D341Med (cell line): ENCODE measurements at regions not wholly inside any gene's neighbourhood (a gene's known extent, or its start where the extent isn't known, plus 50 kb on each side); places are given as distances from the start of the nearest gene placed in this dataset.

Source experiments
- DNase-seq: peaks from one replicate; pipeline ENCODE4 v3.0.0; 2012; ENCODE audit warnings: low spot score

DNA sequence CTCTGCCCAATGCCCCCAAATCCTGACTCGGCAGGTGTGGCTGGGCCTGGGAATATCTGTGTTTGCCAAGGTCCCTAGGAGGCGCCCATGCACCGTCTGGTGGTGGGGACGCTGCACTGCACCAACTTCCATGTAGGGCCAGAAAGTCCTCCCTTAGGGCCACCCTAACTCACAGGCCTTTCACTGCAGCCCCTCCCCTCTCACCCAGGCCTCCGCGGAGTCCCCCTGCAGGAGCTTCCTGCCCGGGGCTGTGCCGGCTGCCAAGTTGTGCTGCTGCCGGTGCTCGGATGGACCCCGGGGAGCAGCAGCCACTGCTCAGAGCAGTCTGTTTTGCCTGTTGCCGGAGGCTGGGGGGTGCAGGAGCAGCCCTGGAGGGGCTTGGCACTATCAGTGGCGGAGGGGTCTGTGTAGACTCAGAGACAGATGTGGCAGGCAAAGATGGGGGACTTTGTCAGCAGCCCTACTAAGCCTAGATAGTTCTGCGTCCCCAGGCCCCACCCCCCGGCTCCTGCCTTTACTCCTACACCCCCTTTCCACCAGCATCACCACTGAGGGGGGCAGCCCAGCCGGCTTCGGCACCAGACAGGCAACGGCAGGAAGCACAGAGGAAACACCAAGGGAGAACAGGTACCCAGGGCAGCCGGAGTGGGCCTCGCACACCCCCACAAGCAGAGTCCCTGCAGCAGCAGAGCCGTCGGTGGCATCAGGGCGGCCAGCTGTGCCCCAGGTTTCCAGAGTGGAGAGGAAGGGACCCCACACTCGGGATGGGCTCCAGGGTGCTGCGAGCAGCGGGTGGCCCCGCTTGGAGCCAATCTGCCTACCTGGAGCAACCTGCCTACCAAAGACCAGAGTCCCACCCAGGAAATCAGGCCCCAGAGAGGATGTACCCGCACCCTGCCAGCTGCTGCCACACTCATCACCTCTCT, 124.3 kb downstream of the TRIM29 start:
- peak; percentile 86 for DNase-seq

DNA sequence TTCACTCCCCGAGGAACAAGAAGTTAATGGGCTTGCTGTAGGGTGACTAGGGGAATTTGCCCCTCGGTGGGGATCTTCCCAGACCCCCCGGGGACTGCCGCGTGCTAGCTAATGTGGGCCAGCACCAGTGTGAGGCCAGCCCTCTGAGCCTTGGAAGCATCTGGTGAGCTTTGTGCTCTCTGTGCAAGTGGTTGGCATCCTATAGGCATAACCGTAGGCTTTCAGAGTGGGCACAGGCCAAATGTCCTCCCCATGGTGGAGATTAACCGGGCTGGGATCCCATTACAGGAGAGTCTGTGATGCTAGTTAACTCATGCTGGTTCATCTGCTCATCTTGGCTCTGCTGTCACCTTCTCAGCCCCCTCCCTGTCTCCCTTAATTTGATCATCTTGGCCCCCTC, 125.7 kb downstream of the TRIM29 start:
- DNase-seq = no peak

DNA sequence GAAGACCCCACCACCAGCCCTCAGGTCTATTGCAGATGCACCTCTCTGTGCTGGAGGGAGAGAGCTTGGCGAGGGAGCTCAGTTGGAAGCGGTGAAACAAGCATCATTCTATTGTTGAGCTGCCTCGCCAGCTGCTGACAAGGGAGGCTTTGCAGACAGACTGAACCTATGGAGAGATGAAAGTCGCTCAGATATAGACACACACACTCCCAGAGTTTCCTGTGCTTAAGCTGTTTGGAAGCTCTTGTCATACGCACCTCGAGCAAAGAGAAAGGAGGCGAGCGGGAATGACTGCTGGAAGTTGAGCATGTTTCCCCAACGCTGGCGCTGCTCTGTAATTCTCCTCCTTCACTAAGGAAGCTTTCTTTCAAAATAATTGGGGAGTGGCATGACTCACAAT, 126.1 kb downstream of the TRIM29 start:
- no peak for DNase-seq

DNA sequence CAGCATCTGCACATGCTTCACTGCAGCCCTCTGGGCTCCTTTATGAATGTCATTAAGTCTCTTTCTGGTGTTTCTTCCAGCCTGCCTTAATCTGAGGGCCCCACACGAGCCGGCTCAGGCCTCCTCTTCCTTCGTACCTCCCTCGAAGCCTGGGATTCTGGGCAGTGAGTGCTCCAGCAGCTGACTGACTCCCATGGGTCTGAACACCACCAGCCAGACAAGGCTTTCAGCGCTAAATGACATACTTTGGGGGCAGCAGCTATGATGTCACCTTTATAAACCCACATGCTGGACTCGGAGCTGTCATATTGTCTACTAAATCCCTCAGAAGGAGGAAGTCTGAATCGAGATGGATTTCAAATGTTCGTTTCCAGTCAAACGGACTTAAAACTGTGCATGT, 127.1 kb downstream of the TRIM29 start:
- no peak for DNase-seq

DNA sequence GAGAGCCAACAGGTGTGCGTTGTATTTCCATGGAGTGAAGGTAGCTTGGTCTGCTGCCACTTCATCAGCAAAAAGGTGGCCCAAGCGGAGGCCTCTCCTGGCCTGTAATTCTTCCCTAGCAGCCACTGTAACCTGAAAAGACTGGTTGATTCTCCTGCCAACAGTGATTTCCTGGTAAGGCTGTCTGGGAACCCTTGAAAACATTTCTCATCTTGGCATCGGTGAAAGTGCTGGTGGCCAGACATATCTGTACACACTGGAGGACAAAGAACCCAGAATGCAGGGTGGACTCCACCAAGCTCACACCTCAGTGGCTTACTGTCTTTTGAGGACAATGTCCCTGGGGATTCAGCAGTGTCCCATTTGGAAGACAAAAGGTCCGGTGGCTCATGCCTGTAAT, 128.0 kb downstream of the TRIM29 start:
- DNase-seq = no peak

DNA sequence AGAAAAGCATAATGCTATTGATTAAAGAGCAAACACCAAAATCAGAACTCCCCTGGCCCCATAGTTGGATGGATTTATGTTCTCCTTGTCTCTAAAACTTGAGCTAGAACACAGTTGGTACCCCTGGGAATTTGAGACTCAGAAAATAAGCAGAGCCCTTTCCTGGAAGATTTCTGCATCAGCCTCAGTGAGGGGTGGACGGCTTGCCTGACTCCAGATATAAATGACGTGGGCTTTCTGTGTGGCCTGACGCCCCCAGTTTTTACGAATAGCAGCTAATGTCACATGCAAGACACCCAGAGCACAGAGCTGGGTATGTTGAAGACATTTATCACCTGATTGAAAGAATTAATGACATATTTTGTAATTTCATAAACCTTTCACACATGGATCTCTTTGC, 130.8 kb downstream of the TRIM29 start:
- DNase-seq = no peak

DNA sequence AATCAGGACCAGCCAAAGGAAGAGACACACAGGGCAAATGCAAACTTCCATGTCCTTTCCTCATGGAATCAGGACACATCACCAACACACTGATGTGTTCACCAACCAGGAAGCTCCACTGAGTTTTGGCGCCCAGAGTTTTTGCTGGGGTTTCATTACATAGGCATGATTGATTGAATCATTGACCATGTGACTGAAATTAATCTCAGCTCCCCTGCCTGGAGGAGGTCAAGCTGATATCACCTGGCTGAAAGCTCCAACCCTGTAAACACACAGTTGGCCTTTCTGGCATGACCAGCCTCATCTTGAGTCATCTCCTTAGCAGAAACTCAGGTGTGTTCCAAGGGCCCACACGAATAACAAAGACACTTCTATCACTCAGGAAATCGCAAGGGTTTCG, 133.2 kb downstream of the TRIM29 start:
- no peak for DNase-seq

DNA sequence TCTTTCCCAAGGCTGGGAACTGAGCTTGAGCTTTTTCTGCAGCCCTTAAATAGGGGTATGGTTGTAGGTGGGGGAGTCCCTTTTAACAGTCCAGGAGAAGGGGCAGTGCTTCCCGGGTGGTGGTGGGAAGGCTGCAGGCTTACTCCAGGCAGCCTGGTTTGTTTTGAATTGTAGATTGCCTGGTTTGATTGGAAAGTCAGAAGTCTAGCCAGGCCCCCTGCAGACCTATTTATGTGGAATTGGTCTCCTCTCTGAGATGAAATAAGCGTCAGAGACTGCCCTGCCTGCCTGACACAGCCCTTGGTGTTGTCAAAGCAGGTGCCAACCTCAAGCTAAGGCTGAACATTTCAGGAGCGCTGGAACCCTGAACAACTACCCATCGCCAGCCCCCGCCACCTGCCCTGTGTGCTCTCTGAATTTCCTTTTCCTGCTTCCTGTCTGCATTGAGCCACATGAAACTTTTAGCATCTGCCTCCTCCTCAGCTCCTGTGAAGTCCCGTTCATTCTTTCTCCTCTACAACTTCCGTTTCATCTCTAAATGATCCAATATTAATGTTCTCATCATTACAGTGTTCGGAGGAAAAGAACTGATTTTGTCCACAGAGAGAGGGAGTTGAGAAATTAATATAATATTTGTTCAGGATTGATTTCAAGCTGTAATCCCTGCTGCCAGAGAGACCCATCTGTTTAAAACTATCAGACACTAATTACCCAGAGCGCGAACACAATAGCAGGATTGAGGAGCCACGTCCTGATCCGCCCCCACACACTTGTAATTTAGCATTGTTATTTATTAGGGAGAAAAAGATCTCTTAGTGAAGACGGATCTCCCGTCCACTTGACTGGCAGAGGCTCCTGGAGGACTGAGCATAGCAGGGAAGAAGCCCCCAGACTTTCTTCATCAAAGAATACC, 136.5 kb downstream of the TRIM29 start:
- DNase-seq = peak; percentile 66

DNA sequence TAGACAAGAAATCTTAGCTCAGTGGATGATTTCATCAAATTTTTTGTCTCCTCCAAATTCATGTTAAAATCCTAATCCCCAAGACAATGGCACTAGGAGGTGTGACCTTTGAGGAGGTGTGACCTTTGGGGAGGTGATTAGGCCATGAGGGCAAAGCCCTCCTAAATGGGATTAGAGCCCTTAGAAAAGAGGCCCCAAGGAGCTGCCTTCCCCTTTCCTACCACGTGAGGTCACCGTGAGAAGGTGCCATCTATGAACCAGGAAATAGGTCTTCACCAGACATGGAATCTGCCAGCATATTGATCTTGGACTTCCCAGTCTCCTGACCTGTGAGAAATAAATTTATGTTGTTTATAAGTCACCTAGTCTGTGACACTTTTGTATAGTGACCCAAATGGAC, 138.7 kb downstream of the TRIM29 start:
- no peak for DNase-seq

DNA sequence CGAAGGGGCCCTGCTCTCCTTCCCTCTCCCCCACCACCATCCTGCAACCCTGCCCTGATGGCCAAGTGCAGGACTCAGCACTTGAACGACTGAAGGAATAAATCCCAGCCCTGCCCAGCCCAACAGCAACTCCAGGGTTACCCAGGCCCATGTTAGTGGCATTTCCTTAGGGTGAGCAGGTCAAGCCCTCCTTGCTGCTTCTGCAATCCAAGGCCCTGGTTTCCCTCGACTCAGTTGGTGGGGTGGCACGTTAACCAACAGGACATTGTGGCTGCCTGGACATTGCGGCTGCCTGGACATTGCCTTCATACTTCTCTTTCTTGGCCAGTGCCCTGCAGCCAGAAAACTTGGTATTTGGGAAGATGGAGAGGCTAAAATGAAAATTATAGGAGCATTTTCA, 141.4 kb downstream of the TRIM29 start:
- no peak for DNase-seq

DNA sequence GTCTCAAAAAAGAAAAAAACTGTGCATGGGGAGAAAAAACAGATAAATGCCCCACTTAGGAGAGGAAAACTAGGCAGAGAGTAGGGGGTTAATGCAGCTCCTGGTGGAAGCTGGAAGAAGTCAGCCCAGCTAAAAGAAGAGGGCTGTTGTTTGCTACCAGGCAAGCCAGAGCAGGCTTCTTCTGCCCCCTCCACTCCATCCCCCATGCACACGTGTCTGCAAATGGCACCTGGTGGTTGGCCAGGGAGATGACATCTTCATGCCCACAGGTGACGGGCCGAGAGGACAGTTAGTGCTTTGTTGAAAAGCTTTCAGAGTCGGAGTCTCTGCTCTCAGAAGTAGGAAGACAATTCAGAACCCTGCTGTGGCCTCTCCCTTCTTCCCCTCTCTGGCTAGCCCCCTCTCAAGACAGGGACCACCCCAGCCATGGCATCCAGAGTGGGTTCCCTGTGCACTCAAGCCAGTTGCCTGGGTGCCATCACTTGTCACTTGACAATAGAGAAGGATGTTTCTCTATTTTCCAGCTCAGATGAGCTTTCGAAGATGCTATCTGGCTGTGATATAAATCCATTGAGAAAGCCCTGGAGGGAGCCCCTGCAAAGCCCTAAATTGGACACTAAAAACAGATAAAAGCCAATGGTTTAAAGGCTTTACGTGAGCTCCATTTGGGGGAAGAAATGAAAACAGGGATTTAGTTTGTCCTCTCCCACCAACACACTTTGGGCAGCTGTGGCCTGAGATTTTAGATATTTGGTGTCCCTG, 142.0 kb downstream of the TRIM29 start:
- DNase-seq = no peak

DNA sequence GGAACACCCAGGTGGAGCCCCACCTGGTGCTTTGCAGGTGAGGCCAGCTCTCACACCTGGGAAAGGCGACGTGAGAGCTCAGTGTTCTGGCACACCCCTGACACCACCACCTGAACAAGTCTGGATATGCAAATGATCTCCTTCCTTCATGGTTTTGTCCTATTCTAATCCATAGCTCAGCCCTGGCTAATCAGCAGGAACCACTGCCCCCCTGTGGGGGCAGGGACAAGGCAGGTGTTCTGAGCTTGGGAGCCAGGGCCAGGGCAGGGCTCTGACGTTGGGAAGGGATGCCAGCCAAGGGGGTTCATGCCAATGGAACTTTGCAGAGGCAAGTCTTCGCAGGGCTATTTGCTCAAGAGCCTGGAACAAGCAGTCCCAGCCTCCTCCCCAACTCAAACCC, 144.2 kb downstream of the TRIM29 start:
- DNase-seq = peak; percentile 49

DNA sequence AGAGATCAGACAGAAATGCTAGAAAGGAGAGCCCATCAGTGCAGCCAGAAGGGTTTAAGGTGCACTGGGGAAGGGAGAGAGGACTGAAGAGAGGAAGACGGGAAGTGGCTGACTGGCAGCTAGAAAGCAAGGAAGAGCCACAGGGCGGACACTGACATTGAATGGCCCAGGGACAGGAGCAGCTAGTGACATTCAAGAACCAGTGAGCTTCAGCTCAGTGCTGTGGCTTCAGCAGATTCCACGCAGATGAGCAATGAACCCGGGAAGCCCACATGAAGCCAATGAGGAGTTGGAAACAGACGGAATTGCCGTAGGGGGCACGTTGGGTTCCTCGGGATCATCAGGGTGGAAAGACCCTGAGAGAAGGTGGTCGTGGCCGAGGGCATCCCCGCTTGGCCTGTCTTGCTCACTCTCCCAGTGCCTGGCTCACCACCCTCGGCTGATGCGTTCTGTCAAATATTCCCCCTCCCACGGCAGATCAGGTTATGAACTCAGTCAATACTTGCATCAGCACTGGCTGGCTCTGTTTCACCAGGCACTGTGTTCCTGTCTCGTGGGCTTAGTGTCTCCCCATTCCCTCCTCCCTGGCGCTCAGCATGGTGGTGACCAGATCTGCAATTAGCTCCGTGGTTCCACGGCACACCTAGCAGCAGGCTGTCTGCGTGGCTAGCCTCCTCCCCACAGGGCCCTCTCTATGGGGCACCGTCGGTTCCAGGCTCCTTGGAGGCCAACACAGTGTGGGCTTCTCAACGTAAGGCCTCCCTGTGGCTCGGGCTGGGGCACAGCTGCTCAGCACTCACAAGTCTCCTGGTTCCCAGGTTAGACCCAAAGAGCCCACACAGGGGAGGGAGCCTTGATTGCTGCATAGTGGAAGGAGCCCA, 145.5 kb downstream of the TRIM29 start:
- DNase-seq = no peak

DNA sequence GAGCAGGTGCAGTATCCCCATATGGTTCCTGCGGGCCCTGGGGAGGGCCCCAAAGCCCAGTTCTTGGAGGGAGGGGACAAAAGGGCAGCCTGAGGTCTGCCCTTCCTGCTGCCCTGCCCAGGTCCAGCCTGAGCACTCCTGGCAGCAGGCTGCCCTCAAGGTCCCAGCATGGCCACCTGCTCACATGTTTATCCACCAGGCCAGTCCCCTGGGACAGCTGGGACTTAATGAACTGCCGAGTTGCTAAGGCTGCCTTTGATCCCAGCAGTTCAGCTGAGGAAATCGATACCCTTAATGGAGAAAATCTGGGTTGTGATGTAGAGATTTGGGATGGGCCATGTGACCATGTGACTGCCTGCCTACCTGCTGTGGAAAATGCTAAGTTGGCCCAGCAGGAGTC, 146.2 kb downstream of the TRIM29 start:
- DNase-seq = no peak

DNA sequence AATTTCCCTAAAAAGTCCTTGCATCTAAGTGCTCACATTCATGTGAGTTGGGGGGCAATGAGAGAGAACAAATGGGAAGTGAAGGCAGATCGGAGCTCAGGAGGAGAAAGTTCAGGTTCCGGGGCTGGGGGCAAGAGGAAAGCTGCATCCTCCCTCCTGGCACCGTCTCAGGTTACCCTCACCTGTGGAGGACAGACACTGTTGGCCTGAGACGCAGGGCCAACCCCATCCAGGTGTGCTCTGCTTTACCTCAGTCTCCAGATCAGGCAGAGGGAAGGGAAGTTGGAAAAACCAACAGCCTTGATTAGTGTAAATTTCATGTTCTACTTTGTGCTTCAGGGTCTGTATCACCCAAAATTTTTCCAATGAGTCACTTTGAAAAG, 146.9 kb downstream of the TRIM29 start:
- DNase-seq = no peak

DNA sequence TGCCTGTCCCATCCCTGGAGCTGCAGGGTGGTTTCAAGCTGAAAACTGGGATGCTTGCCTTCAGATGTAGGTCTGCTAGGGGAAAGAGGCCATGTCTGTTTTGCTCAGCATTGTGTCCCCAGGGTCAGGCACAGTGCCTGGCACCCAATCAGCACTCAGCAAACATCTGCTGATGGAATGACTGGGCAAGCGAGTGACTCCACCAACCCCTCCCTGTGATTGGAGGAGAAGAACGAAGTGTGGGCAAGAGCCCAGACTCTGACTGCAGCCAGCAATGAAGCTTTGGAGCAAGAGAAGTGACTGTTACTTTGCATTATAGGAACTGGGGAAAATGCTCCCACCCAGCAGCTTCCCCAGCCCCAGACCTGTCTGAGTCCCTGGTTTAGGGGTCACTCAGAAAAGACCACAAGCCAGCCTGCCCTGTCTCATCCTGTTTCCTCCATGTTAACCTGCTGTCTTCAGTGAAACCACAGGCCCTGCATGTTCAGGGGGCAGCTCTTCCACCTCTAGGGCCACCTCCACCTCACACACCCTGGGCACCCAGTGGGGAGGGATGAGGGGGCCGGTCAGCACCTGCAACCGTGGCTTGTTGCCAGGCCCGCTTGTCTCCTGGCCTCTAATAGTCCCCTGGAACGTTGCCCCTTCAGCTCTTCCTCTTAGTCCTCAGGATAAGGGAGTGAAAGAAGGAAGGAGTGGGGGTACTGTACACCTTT, 147.4 kb downstream of the TRIM29 start:
- no peak for DNase-seq

DNA sequence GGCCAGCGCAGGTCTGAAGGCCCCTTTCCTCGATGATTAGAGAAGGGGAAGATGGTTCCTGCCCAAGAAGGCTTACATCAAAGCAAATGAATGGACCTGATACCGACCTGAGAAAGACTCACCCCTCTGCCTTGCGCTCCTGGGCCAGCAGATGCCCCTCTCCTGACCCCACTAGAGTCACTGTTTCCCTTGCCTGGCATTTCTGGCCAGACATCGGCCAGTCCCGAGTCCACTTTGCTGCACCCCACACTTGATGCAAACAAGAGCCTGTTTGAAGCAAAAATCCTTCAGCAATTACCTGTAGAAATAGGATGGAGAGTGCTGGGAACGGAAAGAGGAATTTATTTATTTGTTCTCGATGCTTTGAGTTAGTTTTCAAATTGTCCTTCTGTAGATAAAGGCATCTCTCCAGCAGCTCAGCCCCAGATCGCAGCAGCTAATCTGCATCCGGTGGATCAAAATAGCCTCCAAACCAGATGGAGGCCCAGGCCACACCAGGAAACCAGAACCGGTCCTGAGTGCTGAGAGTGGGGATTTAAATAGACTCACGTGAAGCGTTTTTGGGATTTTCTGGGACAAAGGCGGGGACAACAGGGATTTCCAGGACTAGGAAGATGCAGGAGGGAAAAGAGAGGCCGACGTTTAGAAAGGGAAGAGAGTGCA, 148.6 kb downstream of the TRIM29 start:
- DNase-seq = no peak

DNA sequence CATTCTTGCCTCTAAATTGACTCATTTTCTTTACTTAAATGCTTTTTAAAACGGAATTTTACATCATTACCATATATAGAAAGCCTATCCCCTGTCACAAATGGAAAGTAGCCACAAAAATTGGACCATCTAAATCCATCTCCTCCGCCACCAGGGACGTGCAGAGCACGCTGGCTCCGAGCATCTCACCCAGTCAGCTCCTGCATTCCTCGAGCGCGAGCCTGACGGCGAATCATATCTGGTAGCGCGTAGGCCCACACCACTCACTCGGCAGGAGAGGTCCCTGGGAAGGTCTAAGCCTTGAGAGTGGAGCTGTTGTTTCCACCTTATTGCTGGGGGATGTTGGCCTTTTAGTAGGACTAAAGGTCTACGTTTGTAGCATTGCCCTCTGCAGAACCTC, 152.4 kb downstream of the TRIM29 start:
- no peak for DNase-seq

DNA sequence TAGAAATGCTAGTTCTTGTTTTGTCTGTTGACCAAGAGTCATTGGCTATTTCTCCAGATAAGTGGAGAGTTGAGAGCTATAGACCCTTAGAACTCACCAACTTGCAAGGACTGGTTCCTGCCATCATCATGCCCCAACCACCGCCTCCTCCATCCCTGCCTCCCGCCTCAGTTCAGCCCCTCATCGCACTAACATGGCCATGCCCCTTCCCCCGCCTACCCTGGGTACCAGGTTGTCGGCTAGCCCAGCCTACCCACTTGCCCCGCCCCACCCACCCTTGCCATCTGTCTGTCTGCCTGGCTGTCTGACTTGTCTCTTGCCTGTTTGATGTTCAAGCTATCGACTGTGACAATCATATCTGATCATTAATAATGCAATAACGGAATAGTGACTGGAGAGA, 154.1 kb downstream of the TRIM29 start:
- peak; percentile 77 for DNase-seq

DNA sequence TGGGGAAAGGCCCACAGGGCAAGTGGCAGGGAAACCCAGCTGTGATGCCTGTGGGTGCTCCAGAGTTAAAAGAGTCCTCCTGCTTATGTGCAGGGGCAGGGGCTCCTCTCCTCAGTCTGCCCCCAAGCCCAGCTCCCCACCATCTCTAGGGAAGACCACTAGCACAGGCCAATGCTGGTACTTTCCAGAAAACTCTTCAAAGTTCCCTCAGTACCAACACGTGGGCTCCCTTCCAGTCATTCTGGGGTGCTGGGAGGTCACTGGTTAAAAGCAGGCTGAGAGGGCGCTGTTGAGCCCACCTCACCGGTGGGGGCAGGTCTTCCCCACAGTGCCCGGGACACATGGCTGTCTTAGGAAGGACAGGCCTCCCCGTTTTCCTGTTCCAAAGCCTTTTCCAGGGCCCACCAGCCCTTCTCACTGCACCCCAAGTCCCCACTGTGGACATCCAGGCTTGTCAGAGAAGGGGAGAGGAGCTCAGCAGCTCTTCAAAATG, 154.6 kb downstream of the TRIM29 start:
- DNase-seq = no peak
